Gastroesophageal sphincter (tissue), 3 donors: ENCODE measurements at regions not wholly inside any gene's neighbourhood (a gene's known extent, or its start where the extent isn't known, plus 50 kb on each side); places are given as distances from the start of the nearest gene placed in this dataset.

Experiments used
- CTCF ChIP-seq, 4 experiments: fragments of 200-600 bp in 2 of 4; fragments of 450-650 bp in 2 of 4; sonication (generic) in 1 of 4; IDR thresholded peaks; one replicate each; pipeline ENCODE4 v1.5.1; 2017 to 2019; ENCODE audit warnings: antibody characterized with exemption in 4 of 4, mild to moderate bottlenecking in 2 of 4, moderate library complexity in 2 of 4
- EP300 ChIP-seq: sonication (generic); formaldehyde crosslinking; IDR thresholded peaks from one replicate; pipeline ENCODE4 v1.6.1; 2017; ENCODE audit warnings: antibody characterized with exemption, mild to moderate bottlenecking

- TF ChIP-seq CTCF (IDR thresholded peaks at IDR 0.05) (no peak), EP300 (no peak)
Measured at GRCh38 chr14:49516286-49516685, 69.9 kb downstream of the RPS29 start.
